Esophagus squamous epithelium (tissue), 5 donors: ENCODE measurements at regions not wholly inside any gene's neighbourhood (a gene's known extent, or its start where the extent isn't known, plus 50 kb on each side); places are given as distances from the start of the nearest gene placed in this dataset.

Source experiments
- DNase-seq: peaks from one replicate; lab custom pipeline; 2025; lab: John Stamatoyannopoulos, UW
- H3K27ac ChIP-seq, 4 donors: fragments of 200-600 bp; sonication (generic); one replicate each; pipeline ENCODE4 v1.5.1; 2016 to 2019; ENCODE audit warnings: mild to moderate bottlenecking in 1 of 4
- H3K27me3 ChIP-seq, 4 donors: fragments of 200-600 bp; sonication (generic); 1 replicate in 3 of 4; 2 replicates in 1 of 4; pipeline versions ENCODE4 v1.5.1 to v1.6.0; 2017 to 2021; ENCODE audit warnings: antibody characterized with exemption in 1 of 4
- H3K36me3 ChIP-seq, 3 donors: fragments of 200-600 bp; sonication (generic); one replicate each; pipeline ENCODE4 v1.5.1; 2016 to 2019
- H3K4me1 ChIP-seq, 3 donors: fragments of 200-600 bp; sonication (generic); one replicate each; pipeline ENCODE4 v1.5.1; 2017 to 2019
- H3K4me3 ChIP-seq, 4 donors: fragments of 200-600 bp; sonication (generic); 1 replicate in 3 of 4; 2 replicates in 1 of 4; pipeline ENCODE4 v1.5.1; 2016 to 2019; ENCODE audit warnings: mild to moderate bottlenecking in 2 of 4, moderate library complexity in 1 of 4
- H3K9me3 ChIP-seq, 3 donors: fragments of 200-600 bp; sonication (generic); one replicate each; pipeline ENCODE4 v1.5.1; 2016 to 2019
- POLR2A ChIP-seq, 4 donors: fragments of 450-650 bp; IDR thresholded peaks; one replicate each; pipeline ENCODE4 v1.6.1; 2017; ENCODE audit warnings: antibody characterized with exemption in 4 of 4, mild to moderate bottlenecking in 4 of 4, moderate library complexity in 3 of 4
- WGBS, 2 donors: methylation state at CpG; one replicate each; pipeline ENCODE4 v1.1.5; 2018; 5-methylcytosine and 5-hydroxymethylcytosine counted together
- intact Hi-C: fragments of 100-400 bp; cut with DNase I; formaldehyde crosslinking; loops from one replicate; pipeline ENCODE4 v1.15.0; 2022
- TF ChIP-seq, protein P1 (sequence below), 6 experiments: fragments of 450-650 bp in 4 of 6; fragments of 200-600 bp in 2 of 6; sonication (generic) in 2 of 6; IDR thresholded peaks; one replicate each; pipeline ENCODE4 v1.5.1; 2016 to 2019; ENCODE audit warnings: antibody characterized with exemption in 6 of 6, mild to moderate bottlenecking in 4 of 6, moderate library complexity in 4 of 6
- donor health status: DM: yes; HTN: yes; CAD: no.

DNA sequence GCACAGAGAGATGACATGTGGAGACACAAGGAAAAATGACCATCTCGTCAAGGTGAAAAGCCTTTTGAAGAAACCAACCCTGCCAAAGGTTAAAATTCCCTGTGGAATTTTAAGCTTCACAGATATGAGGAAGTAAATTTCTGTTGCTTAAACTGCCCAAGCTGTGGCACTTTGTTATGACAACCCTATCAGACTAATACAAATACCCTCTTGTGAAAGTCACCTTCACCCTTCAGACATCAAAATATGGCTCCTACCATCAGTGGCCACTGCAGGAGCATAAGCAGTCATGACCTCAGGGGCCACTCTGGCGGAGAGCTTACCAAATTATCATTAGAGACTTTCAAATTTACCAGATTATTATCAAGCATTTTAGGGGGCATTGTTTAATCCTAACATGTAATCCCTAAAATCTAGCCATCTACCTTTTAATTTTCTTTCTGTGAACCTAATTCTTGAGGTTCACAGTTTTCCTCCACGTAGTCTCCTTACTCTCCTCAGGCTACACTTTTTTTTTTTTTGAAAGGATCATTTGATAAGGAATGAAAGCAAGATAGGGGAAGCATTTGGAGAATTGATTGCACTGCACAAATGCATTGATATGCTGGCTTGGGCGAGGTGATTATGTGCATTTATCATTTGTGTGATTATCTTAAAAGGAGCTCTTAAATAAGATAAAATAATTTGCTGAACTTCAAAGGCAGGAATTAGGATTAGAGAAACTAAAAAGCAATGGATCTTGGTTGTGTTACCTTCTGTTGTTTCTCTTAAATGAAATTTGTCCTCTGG lies 90.3 kb downstream of the TMEM168 start:
- intact Hi-C loops = no loop called here
- Histone ChIP-seq H3K27ac (no peak overlapping the region), H3K27me3 (no peaks in the 10 kb centered on the region), H3K4me1 (no peaks in the 10 kb centered on the region), H3K4me3 (no peak overlapping the region), H3K9me3 (peaks cover 0 to 4% (median 0%) of the 10 kb centered on the region in 3 donors), H3K36me3 (no peaks in the 10 kb centered on the region)
- TF ChIP-seq, protein P1, sequence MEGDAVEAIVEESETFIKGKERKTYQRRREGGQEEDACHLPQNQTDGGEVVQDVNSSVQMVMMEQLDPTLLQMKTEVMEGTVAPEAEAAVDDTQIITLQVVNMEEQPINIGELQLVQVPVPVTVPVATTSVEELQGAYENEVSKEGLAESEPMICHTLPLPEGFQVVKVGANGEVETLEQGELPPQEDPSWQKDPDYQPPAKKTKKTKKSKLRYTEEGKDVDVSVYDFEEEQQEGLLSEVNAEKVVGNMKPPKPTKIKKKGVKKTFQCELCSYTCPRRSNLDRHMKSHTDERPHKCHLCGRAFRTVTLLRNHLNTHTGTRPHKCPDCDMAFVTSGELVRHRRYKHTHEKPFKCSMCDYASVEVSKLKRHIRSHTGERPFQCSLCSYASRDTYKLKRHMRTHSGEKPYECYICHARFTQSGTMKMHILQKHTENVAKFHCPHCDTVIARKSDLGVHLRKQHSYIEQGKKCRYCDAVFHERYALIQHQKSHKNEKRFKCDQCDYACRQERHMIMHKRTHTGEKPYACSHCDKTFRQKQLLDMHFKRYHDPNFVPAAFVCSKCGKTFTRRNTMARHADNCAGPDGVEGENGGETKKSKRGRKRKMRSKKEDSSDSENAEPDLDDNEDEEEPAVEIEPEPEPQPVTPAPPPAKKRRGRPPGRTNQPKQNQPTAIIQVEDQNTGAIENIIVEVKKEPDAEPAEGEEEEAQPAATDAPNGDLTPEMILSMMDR (IDR thresholded peaks at IDR 0.05) = no peak
- TF ChIP-seq POLR2A (IDR thresholded peaks at IDR 0.05) = no peak
- no peak for DNase-seq
- WGBS, 2 donors = 64 to 65% methylated on average over 3 to 4 of the region's 4 CpGs

DNA sequence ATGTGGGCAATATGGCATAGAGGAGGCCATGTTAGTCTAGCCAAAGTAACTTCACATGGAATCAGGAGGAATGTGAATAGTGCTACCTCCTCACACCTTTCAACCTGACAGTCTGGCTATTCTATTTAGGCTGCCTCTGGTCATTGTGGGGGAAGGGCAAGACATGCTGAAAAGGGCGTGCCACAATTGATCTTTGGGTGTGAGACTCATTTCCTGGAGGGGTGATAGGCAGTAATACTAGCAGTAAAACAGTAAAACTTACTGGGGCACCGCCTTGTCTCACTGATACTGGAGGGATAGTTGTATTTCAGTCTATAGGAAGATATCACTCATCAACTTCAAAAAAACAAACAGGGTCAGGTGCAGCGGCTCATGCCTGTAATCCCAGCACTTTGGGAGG lies 88.7 kb downstream of the TMEM168 start:
- Histone ChIP-seq H3K4me3 (no peak overlapping the region), H3K4me1 (no peaks in the 10 kb centered on the region), H3K9me3 (peaks cover 0 to 4% (median 0%) of the 10 kb centered on the region in 3 donors), H3K27me3 (no peaks in the 10 kb centered on the region), H3K36me3 (no peaks in the 10 kb centered on the region), H3K27ac (no peak overlapping the region)
- TF ChIP-seq, protein P1 (IDR thresholded peaks at IDR 0.05) = no peak
- no peak for TF ChIP-seq POLR2A (IDR thresholded peaks at IDR 0.05)
- no peak for DNase-seq
- intact Hi-C loops = no loop called here
- 65 to 66% methylated on average over 3 of the region's 3 CpGs for WGBS, 2 donors

DNA sequence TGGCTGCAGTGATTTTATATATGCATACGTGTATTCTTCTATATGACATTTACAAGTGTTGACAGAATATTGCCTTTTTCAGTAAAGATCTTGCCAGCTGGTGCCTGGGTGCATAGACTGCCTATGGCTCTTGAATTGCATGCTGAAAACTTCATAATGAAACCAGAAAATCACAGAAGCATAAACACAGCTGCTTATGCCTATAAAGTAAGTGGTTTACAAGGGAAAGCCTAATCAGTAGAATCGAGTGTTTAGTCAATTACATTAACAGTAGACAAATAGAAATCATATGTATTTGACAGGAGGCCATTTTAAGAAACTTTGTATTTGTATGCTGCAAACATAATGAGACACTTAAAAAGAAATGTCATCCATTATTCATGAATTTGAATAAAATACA lies 82.5 kb downstream of the TMEM168 start:
- TF ChIP-seq, protein P1 (IDR thresholded peaks at IDR 0.05) = no peak
- no peak for TF ChIP-seq POLR2A (IDR thresholded peaks at IDR 0.05)
- Histone ChIP-seq H3K27ac (no peak overlapping the region), H3K27me3 (no peaks in the 10 kb centered on the region), H3K4me1 (no peaks in the 10 kb centered on the region), H3K36me3 (no peaks in the 10 kb centered on the region), H3K9me3 (no peaks in the 10 kb centered on the region), H3K4me3 (no peak overlapping the region)
- intact Hi-C loops = no loop called here
- no peak for DNase-seq
- 58 to 60% methylated on average over 2 of the region's 2 CpGs for WGBS, 2 donors

DNA sequence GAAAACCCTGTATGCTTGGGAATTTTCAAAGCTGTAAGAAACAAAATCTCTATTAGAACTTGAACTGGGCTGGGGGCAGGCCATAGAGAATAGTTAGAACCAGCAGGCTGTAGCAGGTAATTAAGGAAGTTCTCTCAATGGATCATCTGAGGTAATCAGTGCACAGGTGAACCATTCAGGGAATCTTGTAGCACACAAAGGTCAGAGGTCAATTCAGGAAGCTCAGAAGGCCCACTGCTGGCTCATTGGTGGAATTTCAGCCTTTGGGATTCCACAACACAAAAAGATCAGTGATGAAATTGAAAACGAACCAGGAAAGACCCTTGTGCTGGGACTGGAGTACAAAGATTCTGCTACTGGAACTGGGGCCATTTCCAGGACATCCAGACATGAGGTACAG lies 82.0 kb downstream of the TMEM168 start:
- 62 to 70% methylated on average over 1 of the region's 1 CpG for WGBS, 2 donors
- Histone ChIP-seq H3K9me3 (no peaks in the 10 kb centered on the region), H3K27ac (no peak overlapping the region), H3K27me3 (no peaks in the 10 kb centered on the region), H3K36me3 (no peaks in the 10 kb centered on the region), H3K4me1 (no peaks in the 10 kb centered on the region), H3K4me3 (no peak overlapping the region)
- intact Hi-C loops = no loop called here
- no peak for DNase-seq
- no peak for TF ChIP-seq POLR2A (IDR thresholded peaks at IDR 0.05)
- TF ChIP-seq, protein P1 (IDR thresholded peaks at IDR 0.05) = no peak
